Parathyroid adenoma (tissue), 2 donors: ENCODE measurements at regions not wholly inside any gene's neighbourhood (a gene's known extent, or its start where the extent isn't known, plus 50 kb on each side); places are given as distances from the start of the nearest gene placed in this dataset.

Source experiments
- H2AFZ ChIP-seq: fragments of 300-600 bp; sonication (generic); one replicate; pipeline ENCODE4 v1.7.0; 2017; ENCODE audit warnings: antibody characterized with exemption, mild to moderate bottlenecking
- H3K27ac ChIP-seq: fragments of 300-600 bp; sonication (generic); one replicate; pipeline ENCODE4 v1.7.0; 2017
- H3K27me3 ChIP-seq: fragments of 300-600 bp; sonication (generic); one replicate; pipeline ENCODE4 v1.7.0; 2017; ENCODE audit warnings: low read length; ENCODE audit not compliant: control insufficient read depth, insufficient read depth
- H3K36me3 ChIP-seq: fragments of 300-600 bp; sonication (generic); one replicate; pipeline ENCODE4 v1.7.0; 2017; ENCODE audit warnings: low read length; ENCODE audit not compliant: control insufficient read depth, insufficient read depth
- H3K4me1 ChIP-seq: fragments of 300-600 bp; sonication (generic); one replicate; pipeline ENCODE4 v1.7.0; 2017; ENCODE audit warnings: control low read depth
- H3K4me2 ChIP-seq: fragments of 300-600 bp; sonication (generic); one replicate; pipeline ENCODE4 v1.7.0; 2017; ENCODE audit warnings: low read length
- H3K4me3 ChIP-seq: fragments of 300-600 bp; sonication (generic); one replicate; pipeline ENCODE4 v1.7.0; 2017; ENCODE audit warnings: low read depth, low read length
- H3K79me2 ChIP-seq: fragments of 300-600 bp; sonication (generic); one replicate; pipeline ENCODE4 v1.7.0; 2017; ENCODE audit warnings: control low read depth
- H3K9ac ChIP-seq: fragments of 300-600 bp; sonication (generic); one replicate; pipeline ENCODE4 v1.7.0; 2017; ENCODE audit warnings: mild to moderate bottlenecking
- H3K9me3 ChIP-seq: fragments of 300-600 bp; sonication (generic); one replicate; pipeline ENCODE4 v1.7.0; 2017; ENCODE audit warnings: low read length; ENCODE audit not compliant: control insufficient read depth
- TF ChIP-seq, protein P1 (sequence below): fragments of 300-600 bp; sonication (generic); IDR thresholded peaks from one replicate; pipeline ENCODE4 v1.7.0; 2017; ENCODE audit warnings: antibody characterized with exemption, mild to moderate bottlenecking
- donor health status: primary hyperparathyroidism.

DNA sequence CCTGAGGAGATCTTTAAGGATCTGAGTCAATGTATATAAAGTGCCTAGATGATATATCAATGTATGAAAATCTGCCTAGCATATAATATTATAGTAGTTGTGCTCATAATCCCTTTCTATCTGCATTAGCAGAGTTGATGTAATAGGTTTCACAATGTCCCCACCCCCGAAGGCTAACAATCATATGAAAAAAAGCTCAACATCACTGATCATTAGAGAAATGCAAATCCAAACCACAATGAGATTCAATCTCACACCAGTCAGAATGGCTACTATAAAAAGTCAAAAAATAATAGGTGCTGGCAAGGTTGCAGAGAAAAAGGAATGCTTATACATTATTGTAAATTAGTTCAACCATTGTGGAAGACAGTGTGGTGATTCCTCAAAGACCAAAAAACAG, 147.8 kb upstream of the DPT start:
- Histone ChIP-seq H3K36me3 (no peaks in the 10 kb centered on the region), H3K9me3 (no peaks in the 10 kb centered on the region), H3K9ac (no peak overlapping the region), H3K4me1 (peaks cover 10% of the 10 kb centered on the region), H3K4me3 (no peak overlapping the region), H3K27ac (no peak overlapping the region), H2AFZ (no peak overlapping the region), H3K27me3 (no peaks in the 10 kb centered on the region), H3K79me2 (no peaks in the 10 kb centered on the region), H3K4me2 (no peak overlapping the region)
- TF ChIP-seq, protein P1, sequence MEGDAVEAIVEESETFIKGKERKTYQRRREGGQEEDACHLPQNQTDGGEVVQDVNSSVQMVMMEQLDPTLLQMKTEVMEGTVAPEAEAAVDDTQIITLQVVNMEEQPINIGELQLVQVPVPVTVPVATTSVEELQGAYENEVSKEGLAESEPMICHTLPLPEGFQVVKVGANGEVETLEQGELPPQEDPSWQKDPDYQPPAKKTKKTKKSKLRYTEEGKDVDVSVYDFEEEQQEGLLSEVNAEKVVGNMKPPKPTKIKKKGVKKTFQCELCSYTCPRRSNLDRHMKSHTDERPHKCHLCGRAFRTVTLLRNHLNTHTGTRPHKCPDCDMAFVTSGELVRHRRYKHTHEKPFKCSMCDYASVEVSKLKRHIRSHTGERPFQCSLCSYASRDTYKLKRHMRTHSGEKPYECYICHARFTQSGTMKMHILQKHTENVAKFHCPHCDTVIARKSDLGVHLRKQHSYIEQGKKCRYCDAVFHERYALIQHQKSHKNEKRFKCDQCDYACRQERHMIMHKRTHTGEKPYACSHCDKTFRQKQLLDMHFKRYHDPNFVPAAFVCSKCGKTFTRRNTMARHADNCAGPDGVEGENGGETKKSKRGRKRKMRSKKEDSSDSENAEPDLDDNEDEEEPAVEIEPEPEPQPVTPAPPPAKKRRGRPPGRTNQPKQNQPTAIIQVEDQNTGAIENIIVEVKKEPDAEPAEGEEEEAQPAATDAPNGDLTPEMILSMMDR, result no peak

DNA sequence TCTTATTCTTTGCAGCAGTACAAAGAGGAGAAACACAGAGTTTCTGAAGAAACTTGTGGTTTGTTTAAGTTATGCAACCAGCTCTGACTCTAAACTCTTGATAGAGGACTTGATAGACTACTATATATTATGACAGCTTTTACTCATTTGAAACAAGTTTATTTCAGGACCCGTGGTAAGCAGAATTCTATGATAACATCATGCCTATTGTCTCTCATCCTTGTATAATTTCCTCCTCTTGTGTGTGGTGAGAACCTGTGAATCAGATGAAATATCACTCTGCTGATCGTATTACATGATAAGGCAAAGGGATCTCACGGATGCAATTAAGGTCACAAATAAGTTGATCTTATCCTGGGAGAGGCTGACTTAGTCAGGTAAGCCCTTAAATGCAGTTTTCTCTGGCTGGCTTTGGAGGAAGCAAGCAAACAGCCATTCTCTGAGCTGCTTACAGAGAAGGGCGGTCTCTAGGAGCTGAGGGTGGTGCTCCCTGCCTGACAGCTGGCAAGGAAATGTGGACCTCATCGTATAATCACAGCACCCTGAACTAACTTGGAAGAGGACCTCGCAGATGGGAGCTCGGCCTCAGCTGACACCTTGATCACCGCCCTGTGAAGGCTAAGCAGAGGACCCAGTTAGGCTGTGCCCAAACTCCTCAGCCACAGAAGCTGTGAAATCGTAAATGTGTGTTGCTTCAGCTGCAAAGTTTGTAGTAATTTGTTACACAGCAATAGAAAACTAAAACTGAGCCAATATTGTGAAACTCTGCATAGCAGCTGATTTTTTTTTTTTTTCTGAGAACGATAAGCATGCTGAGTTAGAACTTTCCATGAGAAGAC, 151.1 kb upstream of the DPT start:
- H3K4me3 ChIP-seq, result peak overlapping the region; percentile 24
- H3K27ac ChIP-seq, result peak overlapping the region; percentile 19
- peaks cover 13% of the 10 kb centered on the region for H3K4me1 ChIP-seq
- no peaks in the 10 kb centered on the region for H3K79me2 ChIP-seq
- TF ChIP-seq, protein P1, result no peak
- H3K9me3 ChIP-seq, result no peaks in the 10 kb centered on the region
- H3K36me3 ChIP-seq, result no peaks in the 10 kb centered on the region
- peak overlapping the region; percentile 60 for H3K4me2 ChIP-seq
- H3K27me3 ChIP-seq, result no peaks in the 10 kb centered on the region
- H2AFZ ChIP-seq, result peak overlapping the region; percentile 60
- H3K9ac ChIP-seq, result no peak overlapping the region

DNA sequence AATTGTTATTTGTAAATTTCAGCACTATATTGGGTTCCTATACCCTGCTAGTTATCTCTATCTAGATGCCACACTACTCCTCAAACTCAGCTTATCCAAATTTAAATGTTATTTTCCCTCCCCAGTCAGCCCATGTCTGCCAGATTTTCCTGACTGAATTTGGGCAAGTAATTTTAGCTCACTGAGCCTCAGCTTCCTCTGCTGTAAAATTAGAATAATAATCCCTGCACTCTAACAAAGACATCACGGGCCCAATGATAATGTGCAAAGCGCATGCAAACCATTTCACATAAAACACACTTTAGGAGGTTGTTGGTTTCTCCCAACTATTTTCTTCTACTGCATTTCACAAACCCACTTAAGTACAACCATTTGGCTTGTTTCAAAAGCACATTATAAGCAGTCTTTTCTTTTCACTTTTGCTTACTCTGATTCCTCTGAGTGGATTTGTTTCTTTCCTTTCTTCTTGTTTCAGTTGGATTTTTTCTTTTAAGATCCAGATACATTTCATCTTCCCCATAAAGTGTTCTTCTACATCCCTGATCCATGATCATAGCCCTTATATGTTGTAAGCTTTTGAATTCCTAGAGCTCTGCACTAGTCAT, 152.8 kb upstream of the DPT start:
- H2AFZ ChIP-seq, result no peak overlapping the region
- H3K9me3 ChIP-seq, result no peaks in the 10 kb centered on the region
- H3K4me1 ChIP-seq, result peaks cover 13% of the 10 kb centered on the region
- no peak overlapping the region for H3K9ac ChIP-seq
- no peak overlapping the region for H3K4me3 ChIP-seq
- no peaks in the 10 kb centered on the region for H3K27me3 ChIP-seq
- H3K27ac ChIP-seq, result no peak overlapping the region
- no peaks in the 10 kb centered on the region for H3K79me2 ChIP-seq
- TF ChIP-seq, protein P1, result no peak
- H3K4me2 ChIP-seq, result no peak overlapping the region
- H3K36me3 ChIP-seq, result no peaks in the 10 kb centered on the region

DNA sequence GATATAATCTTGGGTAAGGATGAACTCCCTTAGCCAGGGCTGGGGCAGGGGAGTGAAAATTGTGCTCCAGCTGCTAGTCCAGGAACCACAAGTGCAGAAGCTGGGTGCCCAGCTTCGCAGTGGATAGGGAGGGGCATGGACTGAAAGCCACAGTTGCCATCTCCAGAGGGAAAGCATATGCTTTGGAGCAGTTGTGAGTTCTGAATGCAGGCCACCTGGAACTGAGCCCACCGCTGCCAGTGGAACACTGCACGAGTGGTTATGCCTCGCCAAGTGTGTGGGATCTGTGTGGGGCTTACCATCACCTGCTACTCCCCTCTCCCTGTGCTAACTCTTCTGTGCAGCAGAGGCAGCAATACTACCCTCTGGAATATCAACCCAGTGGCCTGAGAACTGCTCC, 158.4 kb upstream of the DPT start:
- Histone ChIP-seq H3K79me2 (no peaks in the 10 kb centered on the region), H3K9ac (no peak overlapping the region), H3K9me3 (no peaks in the 10 kb centered on the region), H3K27ac (no peak overlapping the region), H3K27me3 (no peaks in the 10 kb centered on the region), H3K4me2 (no peak overlapping the region), H3K4me1 (peaks cover under 1% of the 10 kb centered on the region), H3K4me3 (no peak overlapping the region), H3K36me3 (no peaks in the 10 kb centered on the region), H2AFZ (no peak overlapping the region)
- TF ChIP-seq, protein P1, result no peak
